GM23338 (cell line): ENCODE measurements at regions not wholly inside any gene's neighbourhood (a gene's known extent, or its start where the extent isn't known, plus 50 kb on each side); places are given as distances from the start of the nearest gene placed in this dataset.

Experiments
- CTCF ChIP-seq, 2 experiments: fragments of 200-600 bp in 1 of 2; sonication (generic) in 1 of 2; conservative IDR thresholded peaks; 2 replicates each; pipeline versions ENCODE4 v1.5.1 to v1.6.1; 2016 to 2017; ENCODE audit warnings: antibody characterized with exemption in 2 of 2, low read depth in 2 of 2, mild to moderate bottlenecking in 2 of 2, moderate library complexity in 1 of 2
- EZH2 ChIP-seq: fragments of 200-600 bp; sonication (generic); IDR thresholded peaks from one replicate; pipeline ENCODE4 v1.8.0; 2017; ENCODE audit warnings: antibody characterized with exemption, mild to moderate bottlenecking, low read depth; ENCODE audit not compliant: unreplicated experiment
- EZH2phosphoT487 ChIP-seq: fragments of 200-600 bp; sonication (generic); IDR thresholded peaks from one replicate; pipeline ENCODE4 v1.8.1; 2018; ENCODE audit warnings: antibody characterized with exemption; ENCODE audit not compliant: unreplicated experiment
- JUNB ChIP-seq: IDR thresholded peaks from one replicate; pipeline ENCODE4 v1.6.1; 2016; ENCODE audit warnings: antibody characterized with exemption; ENCODE audit not compliant: unreplicated experiment
- NANOG ChIP-seq: IDR thresholded peaks from 2 replicates; pipeline ENCODE4 v1.6.1; 2016; ENCODE audit warnings: antibody characterized with exemption, borderline replicate concordance
- POLR2AphosphoS5 ChIP-seq: IDR thresholded peaks from 2 replicates; pipeline ENCODE4 v1.6.1; 2016; ENCODE audit warnings: antibody characterized with exemption, low read depth
- REST ChIP-seq: IDR thresholded peaks from one replicate; pipeline ENCODE4 v1.6.1; 2018; ENCODE audit warnings: antibody characterized with exemption; ENCODE audit not compliant: unreplicated experiment
- STAT1 ChIP-seq: IDR thresholded peaks from one replicate; pipeline ENCODE4 v1.6.1; 2016; ENCODE audit warnings: antibody characterized with exemption; ENCODE audit not compliant: unreplicated experiment

GRCh38 chr7:114099337-114099736 lies 180.5 kb upstream of the PPP1R3A start:
- TF ChIP-seq POLR2AphosphoS5: no peak
- TF ChIP-seq REST: no peak
- no peak for TF ChIP-seq CTCF (conservative IDR thresholded peaks at IDR 0.05; ENCODE audit: low read depth in 2 of 2)
- no peak for TF ChIP-seq STAT1
- no peak for TF ChIP-seq EZH2phosphoT487
- TF ChIP-seq JUNB: no peak
- no peak for TF ChIP-seq EZH2
- TF ChIP-seq NANOG: no peak
